Esophagus squamous epithelium (tissue), 5 donors: ENCODE measurements at regions not wholly inside any gene's neighbourhood (a gene's known extent, or its start where the extent isn't known, plus 50 kb on each side); places are given as distances from the start of the nearest gene placed in this dataset.

Source experiments
- DNase-seq: peaks from one replicate; lab custom pipeline; 2025; lab: John Stamatoyannopoulos, UW
- H3K27ac ChIP-seq, 4 donors: fragments of 200-600 bp; sonication (generic); one replicate each; pipeline ENCODE4 v1.5.1; 2016 to 2019; ENCODE audit warnings: mild to moderate bottlenecking in 1 of 4
- H3K27me3 ChIP-seq, 4 donors: fragments of 200-600 bp; sonication (generic); 1 replicate in 3 of 4; 2 replicates in 1 of 4; pipeline versions ENCODE4 v1.5.1 to v1.6.0; 2017 to 2021; ENCODE audit warnings: antibody characterized with exemption in 1 of 4
- H3K36me3 ChIP-seq, 3 donors: fragments of 200-600 bp; sonication (generic); one replicate each; pipeline ENCODE4 v1.5.1; 2016 to 2019
- H3K4me1 ChIP-seq, 3 donors: fragments of 200-600 bp; sonication (generic); one replicate each; pipeline ENCODE4 v1.5.1; 2017 to 2019
- H3K4me3 ChIP-seq, 4 donors: fragments of 200-600 bp; sonication (generic); 1 replicate in 3 of 4; 2 replicates in 1 of 4; pipeline ENCODE4 v1.5.1; 2016 to 2019; ENCODE audit warnings: mild to moderate bottlenecking in 2 of 4, moderate library complexity in 1 of 4
- H3K9me3 ChIP-seq, 3 donors: fragments of 200-600 bp; sonication (generic); one replicate each; pipeline ENCODE4 v1.5.1; 2016 to 2019
- POLR2A ChIP-seq, 4 donors: fragments of 450-650 bp; IDR thresholded peaks; one replicate each; pipeline ENCODE4 v1.6.1; 2017; ENCODE audit warnings: antibody characterized with exemption in 4 of 4, mild to moderate bottlenecking in 4 of 4, moderate library complexity in 3 of 4
- WGBS, 2 donors: methylation state at CpG; one replicate each; pipeline ENCODE4 v1.1.5; 2018; 5-methylcytosine and 5-hydroxymethylcytosine counted together
- intact Hi-C: fragments of 100-400 bp; cut with DNase I; formaldehyde crosslinking; loops from one replicate; pipeline ENCODE4 v1.15.0; 2022
- TF ChIP-seq, protein P1 (sequence below), 6 experiments: fragments of 450-650 bp in 4 of 6; fragments of 200-600 bp in 2 of 6; sonication (generic) in 2 of 6; IDR thresholded peaks; one replicate each; pipeline ENCODE4 v1.5.1; 2016 to 2019; ENCODE audit warnings: antibody characterized with exemption in 6 of 6, mild to moderate bottlenecking in 4 of 6, moderate library complexity in 4 of 6
- donor health status: DM: yes; HTN: yes; CAD: no.

GRCh38 chr5:8094304-8094703, 225.4 kb downstream of the MTRR start:
- intact Hi-C loops: no loop called here
- TF ChIP-seq POLR2A (IDR thresholded peaks at IDR 0.05): no peak
- TF ChIP-seq, protein P1, sequence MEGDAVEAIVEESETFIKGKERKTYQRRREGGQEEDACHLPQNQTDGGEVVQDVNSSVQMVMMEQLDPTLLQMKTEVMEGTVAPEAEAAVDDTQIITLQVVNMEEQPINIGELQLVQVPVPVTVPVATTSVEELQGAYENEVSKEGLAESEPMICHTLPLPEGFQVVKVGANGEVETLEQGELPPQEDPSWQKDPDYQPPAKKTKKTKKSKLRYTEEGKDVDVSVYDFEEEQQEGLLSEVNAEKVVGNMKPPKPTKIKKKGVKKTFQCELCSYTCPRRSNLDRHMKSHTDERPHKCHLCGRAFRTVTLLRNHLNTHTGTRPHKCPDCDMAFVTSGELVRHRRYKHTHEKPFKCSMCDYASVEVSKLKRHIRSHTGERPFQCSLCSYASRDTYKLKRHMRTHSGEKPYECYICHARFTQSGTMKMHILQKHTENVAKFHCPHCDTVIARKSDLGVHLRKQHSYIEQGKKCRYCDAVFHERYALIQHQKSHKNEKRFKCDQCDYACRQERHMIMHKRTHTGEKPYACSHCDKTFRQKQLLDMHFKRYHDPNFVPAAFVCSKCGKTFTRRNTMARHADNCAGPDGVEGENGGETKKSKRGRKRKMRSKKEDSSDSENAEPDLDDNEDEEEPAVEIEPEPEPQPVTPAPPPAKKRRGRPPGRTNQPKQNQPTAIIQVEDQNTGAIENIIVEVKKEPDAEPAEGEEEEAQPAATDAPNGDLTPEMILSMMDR (IDR thresholded peaks at IDR 0.05): no peak
- Histone ChIP-seq H3K9me3 (no peaks in the 10 kb centered on the region), H3K36me3 (no peaks in the 10 kb centered on the region), H3K4me3 (no peak overlapping the region), H3K27me3 (no peaks in the 10 kb centered on the region), H3K4me1 (no peaks in the 10 kb centered on the region), H3K27ac (no peak overlapping the region)
- DNase-seq: no peak
- 75 to 87% methylated on average over 2 to 3 of the region's 3 CpGs for WGBS, 2 donors

- TF ChIP-seq, protein P1 (IDR thresholded peaks at IDR 0.05): no peak
- no peak for TF ChIP-seq POLR2A (IDR thresholded peaks at IDR 0.05)
- Histone ChIP-seq H3K4me1 (no peaks in the 10 kb centered on the region), H3K9me3 (no peaks in the 10 kb centered on the region), H3K27ac (no peak overlapping the region), H3K4me3 (no peak overlapping the region), H3K36me3 (no peaks in the 10 kb centered on the region), H3K27me3 (no peaks in the 10 kb centered on the region)
- intact Hi-C loops: no loop called here
- 72 to 96% methylated on average over 3 of the region's 3 CpGs for whole genome bisulfite sequencing, 2 donors
- DNase-seq: no peak
These were observed 228.2 kb downstream of the MTRR start for GRCh38 chr5:8097146-8097545.

DNA sequence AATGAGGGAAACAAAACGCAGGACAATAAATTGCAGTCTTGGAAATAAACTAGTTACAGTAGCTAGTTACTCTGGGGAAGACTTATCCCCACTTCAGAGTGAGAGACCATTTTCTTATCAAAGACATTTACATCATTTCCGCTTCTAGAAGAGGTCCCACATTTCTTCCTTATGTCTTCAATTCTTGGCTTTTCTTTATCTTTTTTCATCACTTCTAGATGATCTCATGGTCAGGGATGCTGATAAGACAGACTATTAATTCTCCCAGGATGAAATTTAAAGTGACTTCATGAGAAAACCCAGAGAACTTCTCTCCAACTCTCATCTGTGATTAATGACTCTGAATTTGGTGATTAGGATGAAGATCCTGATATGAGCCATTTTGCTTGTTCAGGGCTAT, 229.1 kb downstream of the MTRR start:
- H3K9me3 ChIP-seq: no peaks in the 10 kb centered on the region
- no peak overlapping the region for H3K27ac ChIP-seq
- no peaks in the 10 kb centered on the region for H3K4me1 ChIP-seq
- no peak for DNase-seq
- H3K36me3 ChIP-seq: no peaks in the 10 kb centered on the region
- no peaks in the 10 kb centered on the region for H3K27me3 ChIP-seq
- no peak for TF ChIP-seq POLR2A (IDR thresholded peaks at IDR 0.05)
- TF ChIP-seq, protein P1 (IDR thresholded peaks at IDR 0.05): no peak
- H3K4me3 ChIP-seq: no peak overlapping the region
- WGBS, 2 donors: 70 to 77% methylated on average over 2 of the region's 2 CpGs
- intact Hi-C loops: no loop called here

GRCh38 chr5:8102714-8103113, 233.8 kb downstream of the MTRR start:
- intact Hi-C loops: no loop called here
- no peak overlapping the region for H3K4me3 ChIP-seq
- TF ChIP-seq POLR2A (IDR thresholded peaks at IDR 0.05): no peak
- TF ChIP-seq, protein P1 (IDR thresholded peaks at IDR 0.05): no peak
- DNase-seq: no peak
- no peaks in the 10 kb centered on the region for H3K4me1 ChIP-seq
- H3K9me3 ChIP-seq: no peaks in the 10 kb centered on the region
- no peaks in the 10 kb centered on the region for H3K36me3 ChIP-seq
- no peak overlapping the region for H3K27ac ChIP-seq
- WGBS, 2 donors: 63 to 90% methylated on average over 1 of the region's 1 CpG
- H3K27me3 ChIP-seq: no peaks in the 10 kb centered on the region

GRCh38 chr5:8114597-8115266, 245.8 kb downstream of the MTRR start:
- H3K36me3 ChIP-seq: no peaks in the 10 kb centered on the region
- H3K27ac ChIP-seq: no peak overlapping the region
- H3K4me1 ChIP-seq: no peaks in the 10 kb centered on the region
- H3K27me3 ChIP-seq: no peaks in the 10 kb centered on the region
- no peaks in the 10 kb centered on the region for H3K9me3 ChIP-seq
- 69 to 78% methylated on average over 3 of the region's 3 CpGs for WGBS, 2 donors
- DNase-seq: no peak
- no peak overlapping the region for H3K4me3 ChIP-seq
- intact Hi-C loops: no loop called here
- TF ChIP-seq, protein P1 (IDR thresholded peaks at IDR 0.05): no peak
- no peak for TF ChIP-seq POLR2A (IDR thresholded peaks at IDR 0.05)
